K562 (cell line): ENCODE measurements at regions not wholly inside any gene's neighbourhood (a gene's known extent, or its start where the extent isn't known, plus 50 kb on each side); places are given as distances from the start of the nearest gene placed in this dataset.

Experiments
- ATAC-seq: fragments of 200-7000 bp; cut with Tn5 transposase; 3 replicates; pipeline ENCODE4 v1.9.1; 2020; ENCODE audit warnings: moderate library complexity
- BruUV-seq: library from RNA; stranded (reverse); fragments of 400-500 nt; replicated peaks from 2 replicates; lab custom pipeline; 2021; lab: Mats Ljungman, UMichigan
- CTCF ChIA-PET: fragments of 300-600 bp; formaldehyde crosslinking; extraction: SDS; loops from one replicate; lab custom pipeline; 2021; ENCODE audit warnings: low intra/inter-chr PET ratio; lab: Yijun Ruan, JAX
- POLR2A ChIA-PET: fragments of 300-600, 350-650 bp; sonication (Branson Sonifier 250); formaldehyde crosslinking; extraction: SDS; loops from one replicate; lab custom pipeline; 2021; ENCODE audit warnings: antibody characterized with exemption, inconsistent platforms; lab: Yijun Ruan, JAX
- DNase-seq, 4 experiments: peaks; one replicate each; pipeline versions ENCODE4 v3.0.0 to v3.0.0-alpha.2; 2011 to 2018; ENCODE audit warnings: low spot score in 3 of 4, mixed read lengths in 3 of 4; ENCODE audit errors: extremely low read depth in 1 of 4
- FAIRE-seq: peaks from 2 replicates; lab custom pipeline; 2011; peaks lifted over from hg19 to GRCh38; lab: Jason Lieb, UNC
- H2AFZ ChIP-seq: 2 replicates; pipeline ENCODE4 v1.6.0; 2011; ENCODE audit warnings: low read depth, low read length, control low read depth, inconsistent platforms
- H3K27ac ChIP-seq: fragments of 200-600 bp; 3 replicates; pipeline ENCODE4 v1.8.0; 2011; ENCODE audit warnings: low read depth, mild to moderate bottlenecking, control low read depth, inconsistent platforms, low read length, moderate library complexity, mixed read lengths; ENCODE audit errors: extremely low read depth
- H3K27me3 ChIP-seq, 2 experiments: fragments of 300-600 bp in 1 of 2; 2 replicates in 1 of 2; 3 replicates in 1 of 2; pipeline versions ENCODE4 v1.6.0 to v1.8.0; 2011; ENCODE audit warnings: inconsistent platforms in 2 of 2, low read length in 2 of 2, mild to moderate bottlenecking in 1 of 2, mixed read lengths in 1 of 2, moderate library complexity in 1 of 2; ENCODE audit not compliant: control insufficient read depth in 2 of 2, insufficient read depth in 2 of 2
- H3K36me3 ChIP-seq: fragments of 300-600 bp; 3 replicates; pipeline ENCODE4 v1.8.0; 2011; ENCODE audit warnings: mild to moderate bottlenecking, low read length, inconsistent platforms; ENCODE audit not compliant: control insufficient read depth, insufficient read depth
- H3K4me1 ChIP-seq, 2 experiments: fragments of 200-600 bp in 1 of 2; replicated peaks in 1 of 2; 2 replicates in 1 of 2; 3 replicates in 1 of 2; pipeline versions ENCODE4 v1.5.1 to v1.8.0; 2011; ENCODE audit warnings: inconsistent platforms in 2 of 2, low read length in 2 of 2, mild to moderate bottlenecking in 1 of 2, mixed read lengths in 1 of 2, moderate library complexity in 1 of 2; ENCODE audit not compliant: control insufficient read depth in 2 of 2, insufficient read depth in 2 of 2
- H3K4me2 ChIP-seq: 2 replicates; pipeline ENCODE4 v1.6.1; 2011; ENCODE audit warnings: low read length, control low read depth, inconsistent platforms, mixed read lengths; ENCODE audit not compliant: insufficient read depth
- H3K4me3 ChIP-seq: fragments of 200-600 bp; sonication (generic), shearing (Covaris generic); 2 replicates; pipeline ENCODE4 v1.5.1; 2016; ENCODE audit warnings: control low read depth, inconsistent platforms
- H3K79me2 ChIP-seq: fragments of 200-600 bp; 3 replicates; pipeline ENCODE4 v1.8.0; 2011; ENCODE audit warnings: low read length, inconsistent platforms; ENCODE audit not compliant: control insufficient read depth, insufficient read depth
- H3K9ac ChIP-seq, 2 experiments: 2 replicates each; pipeline versions ENCODE4 v1.6.0 to v1.6.1; 2011; ENCODE audit warnings: low read depth in 2 of 2, low read length in 2 of 2, control low read depth in 1 of 2, inconsistent platforms in 1 of 2, mild to moderate bottlenecking in 1 of 2, mixed read lengths in 1 of 2; ENCODE audit not compliant: insufficient read depth in 1 of 2
- H3K9me1 ChIP-seq: one replicate; pipeline ENCODE4 v1.6.0; 2011; ENCODE audit warnings: inconsistent platforms, mild to moderate bottlenecking, low read length, moderate library complexity; ENCODE audit not compliant: control insufficient read depth, insufficient read depth
- H3K9me3 ChIP-seq: replicated peaks from 2 replicates; pipeline ENCODE4 v1.5.1; 2011; ENCODE audit warnings: low read depth, low read length, inconsistent platforms; ENCODE audit not compliant: control insufficient read depth, insufficient read depth
- H4K20me1 ChIP-seq: replicated peaks from 2 replicates; pipeline ENCODE4 v1.6.1; 2011; ENCODE audit warnings: low read length, inconsistent platforms, mixed read lengths; ENCODE audit not compliant: control insufficient read depth, insufficient read depth
- ATF3 ChIP-seq, 2 experiments: fragments of 450-650 bp in 1 of 2; sonication (generic) in 1 of 2; formaldehyde crosslinking in 1 of 2; IDR thresholded peaks in 1 of 2; conservative IDR thresholded peaks in 1 of 2; 2 replicates each; pipeline versions ENCODE4 v1.6.1 to v1.8.1; 2016 to 2023; ENCODE audit warnings: mild to moderate bottlenecking in 2 of 2, moderate library complexity in 2 of 2, inconsistent platforms in 1 of 2, missing genetic modification reagents in 1 of 2
- CEBPB ChIP-seq: fragments of 450-650 bp; IDR thresholded peaks from 2 replicates; pipeline ENCODE4 v1.6.1; 2016; ENCODE audit warnings: missing genetic modification characterization, missing compliant biosample characterization
- DMBX1 ChIP-seq: fragments of 250-450 bp; sonication (Bioruptor Pico); IDR thresholded peaks from 2 replicates; pipeline ENCODE4 v1.8.0; 2022; ENCODE audit warnings: inconsistent platforms, mild to moderate bottlenecking, moderate library complexity, borderline replicate concordance
- ESRRA ChIP-seq: fragments of 450-650 bp; IDR thresholded peaks from 2 replicates; pipeline ENCODE4 v1.6.1; 2014; ENCODE audit warnings: low read depth, mild to moderate bottlenecking, moderate library complexity, borderline replicate concordance
- EZH2 ChIP-seq: IDR thresholded peaks from 2 replicates; pipeline ENCODE4 v1.6.1; 2012; ENCODE audit warnings: low read depth, mild to moderate bottlenecking, inconsistent platforms, low read length, borderline replicate concordance
- FOXA3 ChIP-seq, 2 experiments: fragments of 450-650 bp in 1 of 2; sonication (generic) in 1 of 2; formaldehyde crosslinking; IDR thresholded peaks in 1 of 2; conservative IDR thresholded peaks in 1 of 2; 2 replicates each; pipeline versions ENCODE4 v1.4.0 to v1.8.0; 2020 to 2022; ENCODE audit warnings: mild to moderate bottlenecking in 2 of 2, missing genetic modification reagents in 1 of 2
- GABPA ChIP-seq: fragments of 200-800 bp; sonication (Bioruptor generic); conservative IDR thresholded peaks from 2 replicates; pipeline ENCODE4 v1.6.1; 2016; ENCODE audit warnings: low read depth, missing genetic modification characterization, missing compliant biosample characterization
- HDAC3 ChIP-seq: fragments of 450-650 bp; IDR thresholded peaks from 2 replicates; pipeline ENCODE4 v1.6.1; 2018; ENCODE audit warnings: borderline replicate concordance, mild to moderate bottlenecking, moderate library complexity; ENCODE audit not compliant: partially characterized antibody
- HEY1 ChIP-seq: fragments of 250-450 bp; sonication (Bioruptor Pico); IDR thresholded peaks from 2 replicates; pipeline ENCODE4 v1.5.0; 2020; ENCODE audit warnings: mild to moderate bottlenecking, moderate library complexity, borderline replicate concordance
- HNRNPLL ChIP-seq: fragments of 200-400 bp; formaldehyde crosslinking; IDR thresholded peaks from 2 replicates; pipeline ENCODE4 v1.6.1; 2017; ENCODE audit warnings: low read length, low read depth, mild to moderate bottlenecking; ENCODE audit not compliant: poor library complexity, severe bottlenecking
- MAFF ChIP-seq: IDR thresholded peaks from 2 replicates; pipeline ENCODE4 v1.6.1; 2012; ENCODE audit warnings: low read length, improper control_type of control experiment
- MTF1 ChIP-seq: fragments of 250-450 bp; sonication (Bioruptor Pico); IDR thresholded peaks from 2 replicates; pipeline ENCODE4 v1.9.0; 2021; ENCODE audit warnings: moderate library complexity, mild to moderate bottlenecking, inconsistent platforms, borderline replicate concordance
- NCOA6 ChIP-seq: fragments of 450-650 bp; IDR thresholded peaks from 2 replicates; pipeline ENCODE4 v1.6.1; 2017; ENCODE audit warnings: mild to moderate bottlenecking
- NR1H2 ChIP-seq: sonication (generic); formaldehyde crosslinking; IDR thresholded peaks from 2 replicates; pipeline ENCODE4 v1.4.0; 2020; ENCODE audit warnings: mild to moderate bottlenecking, missing genetic modification reagents
- PATZ1 ChIP-seq: fragments of 250-450 bp; sonication (Bioruptor Pico); IDR thresholded peaks from 2 replicates; pipeline ENCODE4 v1.5.0; 2020; ENCODE audit warnings: mild to moderate bottlenecking, borderline replicate concordance
- SMARCA4 ChIP-seq: fragments of 450-650 bp; IDR thresholded peaks from 2 replicates; pipeline ENCODE4 v1.6.1; 2016
- TFAP4 ChIP-seq: sonication (generic); formaldehyde crosslinking; IDR thresholded peaks from 2 replicates; pipeline ENCODE4 v1.8.0; 2022; ENCODE audit warnings: missing genetic modification reagents, mild to moderate bottlenecking, moderate library complexity, borderline replicate concordance
- ZNF639 ChIP-seq, 2 experiments: fragments of 200-800 bp in 1 of 2; sonication (Bioruptor generic) in 1 of 2; sonication (generic) in 1 of 2; formaldehyde crosslinking in 1 of 2; IDR thresholded peaks in 1 of 2; conservative IDR thresholded peaks in 1 of 2; 2 replicates each; pipeline versions ENCODE4 v1.5.0 to v1.6.1; 2016 to 2020; ENCODE audit warnings: missing compliant biosample characterization in 1 of 2, missing genetic modification characterization in 1 of 2, missing genetic modification reagents in 1 of 2
- WGBS: fragments of 100-300 bp; shearing (Covaris generic); methylation state at CpG from one replicate; pipeline ENCODE4 v1.1.6; 2016; ENCODE audit warnings: low coverage, mixed read lengths; ENCODE audit not compliant: insufficient coverage; ENCODE audit errors: missing lambda C conversion rate; 5-methylcytosine and 5-hydroxymethylcytosine counted together
- in situ Hi-C: fragments of 300-500 bp; cut with MboI; formaldehyde crosslinking; loops from 4 replicates; pipeline ENCODE4 v1.15.0; 2018; ENCODE audit warnings: inconsistent platforms, mixed read lengths
- intact Hi-C: fragments of 100-400 bp; cut with micrococcal nuclease; formaldehyde crosslinking; loops from 2 replicates; pipeline ENCODE4 v1.14.2; 2022

GRCh38 chr4:160592258-160592657 lies 1489.4 kb downstream of the RAPGEF2 start:
- H3K9me3 ChIP-seq: no peaks in the 10 kb centered on the region
- no peaks in the 10 kb centered on the region for H3K79me2 ChIP-seq
- no peak overlapping the region for H3K4me3 ChIP-seq
- no peak overlapping the region for H3K27ac ChIP-seq
- H4K20me1 ChIP-seq: no peaks in the 10 kb centered on the region
- H3K4me1 ChIP-seq: no peaks in the 10 kb centered on the region
- BruUV-seq: no TSS peak
- no peak overlapping the region for H3K9ac ChIP-seq
- no peak overlapping the region for H2AFZ ChIP-seq
- FAIRE-seq: no peak
- ATAC-seq: no peak
- WGBS: 0% methylated on average over 1 of the region's 4 CpGs
- DNase-seq: no peak
- H3K4me2 ChIP-seq: no peak overlapping the region
- intact Hi-C loops (no loop called here), in situ Hi-C loops (no loop called here)
- no peaks in the 10 kb centered on the region for H3K27me3 ChIP-seq
- ChIA-PET POLR2A (no interaction called here), CTCF (no interaction called here)
- no peaks in the 10 kb centered on the region for H3K36me3 ChIP-seq
- no peaks in the 10 kb centered on the region for H3K9me1 ChIP-seq
- no peak for TF ChIP-seq NR1H2
- no peak for TF ChIP-seq FOXA3 (CRISPR knock-in tag; conservative IDR thresholded peaks at IDR 0.05 in 1 of 2, IDR thresholded peaks at IDR 0.05 in 1 of 2)
- TF ChIP-seq HDAC3: no peak
- TF ChIP-seq CEBPB: no peak
- TF ChIP-seq ESRRA: no peak
- TF ChIP-seq PATZ1 (CRISPR knock-in tag): no peak
- TF ChIP-seq GABPA (tag): no peak
- no peak for TF ChIP-seq SMARCA4
- no peak for TF ChIP-seq MAFF
- no peak for TF ChIP-seq NCOA6
- no peak for TF ChIP-seq DMBX1 (CRISPR knock-in tag)
- no peak for TF ChIP-seq EZH2
- TF ChIP-seq TFAP4: no peak
- no peak for TF ChIP-seq MTF1 (CRISPR knock-in tag)
- no peak for TF ChIP-seq HEY1 (CRISPR knock-in tag)
- no peak for TF ChIP-seq ZNF639 (CRISPR knock-in tag; conservative IDR thresholded peaks at IDR 0.05 in 1 of 2, IDR thresholded peaks at IDR 0.05 in 1 of 2)
- TF ChIP-seq HNRNPLL: no peak
- TF ChIP-seq ATF3 (IDR thresholded peaks at IDR 0.05): no peak
- TF ChIP-seq ATF3 (CRISPR knock-in tag; conservative IDR thresholded peaks at IDR 0.05): no peak
